H1 (cell line): ENCODE measurements at regions not wholly inside any gene's neighbourhood (a gene's known extent, or its start where the extent isn't known, plus 50 kb on each side); places are given as distances from the start of the nearest gene placed in this dataset.

Experiments used
- CTCF ChIA-PET: fragments of 300-600 bp; sonication (Branson Sonifier 250); formaldehyde crosslinking; loops from one replicate; lab custom pipeline; 2021; ENCODE audit not compliant: partially characterized antibody; lab: Charles Lee
- POLR2A ChIA-PET: fragments of 300-600 bp; sonication (Branson Sonifier 250); formaldehyde crosslinking; loops from one replicate; lab custom pipeline; 2021; ENCODE audit warnings: inconsistent platforms; ENCODE audit not compliant: partially characterized antibody; lab: Charles Lee
- DNase-seq, 2 experiments: peaks; one replicate each; pipeline versions ENCODE4 v3.0.0 to v3.0.0-alpha.2; 2010 to 2022; ENCODE audit warnings: low spot score in 2 of 2, low read depth in 1 of 2, mixed read lengths in 1 of 2
- FAIRE-seq: peaks from 2 replicates; lab custom pipeline; 2011; peaks lifted over from hg19 to GRCh38; lab: Jason Lieb, UNC
- H2AFZ ChIP-seq: 2 replicates; pipeline ENCODE4 v1.8.1; 2012; ENCODE audit warnings: low read length, inconsistent platforms
- H2AK5ac ChIP-seq: 2 replicates; pipeline ENCODE4 v1.6.1; 2013; ENCODE audit warnings: low read depth, low read length
- H2BK120ac ChIP-seq: replicated peaks from 2 replicates; pipeline ENCODE3; 2013; ENCODE audit warnings: low read depth, low read length, inconsistent platforms
- H2BK12ac ChIP-seq: 2 replicates; pipeline ENCODE4 v1.6.1; 2013; ENCODE audit warnings: low read depth, low read length
- H2BK15ac ChIP-seq: 2 replicates; pipeline ENCODE4 v1.6.1; 2013; ENCODE audit warnings: low read length
- H2BK20ac ChIP-seq: 2 replicates; pipeline ENCODE4 v1.6.1; 2013; ENCODE audit warnings: low read length
- H2BK5ac ChIP-seq: 2 replicates; pipeline ENCODE4 v1.6.1; 2013; ENCODE audit warnings: low read depth, low read length
- H3K14ac ChIP-seq: 2 replicates; pipeline ENCODE4 v1.6.1; 2013; ENCODE audit warnings: inconsistent platforms; ENCODE audit not compliant: insufficient read length
- H3K18ac ChIP-seq: 2 replicates; pipeline ENCODE4 v1.6.1; 2013; ENCODE audit warnings: low read length; ENCODE audit errors: extremely low read depth
- H3K23ac ChIP-seq: 2 replicates; pipeline ENCODE4 v1.6.1; 2013; ENCODE audit warnings: inconsistent platforms; ENCODE audit not compliant: insufficient read length
- H3K23me2 ChIP-seq: 2 replicates; pipeline ENCODE4 v1.6.1; 2013; ENCODE audit warnings: low read depth, low read length
- H3K27ac ChIP-seq: 2 replicates; pipeline ENCODE4 v1.6.1; 2011; ENCODE audit warnings: low read depth, low read length, inconsistent platforms
- H3K27me3 ChIP-seq, 4 experiments: replicated peaks in 1 of 4; 1 replicate in 1 of 4; 2 replicates in 3 of 4; pipeline versions ENCODE4 v1.6.1 to v1.8.1; 2011 to 2013; ENCODE audit warnings: low read length in 3 of 4, mild to moderate bottlenecking in 3 of 4, inconsistent platforms in 2 of 4, mixed read lengths in 2 of 4, moderate library complexity in 1 of 4; ENCODE audit not compliant: control insufficient read depth in 3 of 4, insufficient read depth in 3 of 4; ENCODE audit errors: extremely low read depth in 1 of 4
- H3K36me3 ChIP-seq, 4 experiments: 2 replicates each; pipeline versions ENCODE4 v1.6.1 to v1.8.1; 2011 to 2013; ENCODE audit warnings: mild to moderate bottlenecking in 4 of 4, low read length in 3 of 4, moderate library complexity in 2 of 4, control low read depth in 1 of 4, inconsistent platforms in 1 of 4; ENCODE audit not compliant: insufficient read depth in 4 of 4, control insufficient read depth in 2 of 4
- H3K4ac ChIP-seq: replicated peaks from 2 replicates; pipeline ENCODE3; 2013; ENCODE audit warnings: low read length, low read depth, mixed read lengths, inconsistent platforms; ENCODE audit not compliant: insufficient read length
- H3K4me1 ChIP-seq, 4 experiments: replicated peaks in 1 of 4; 1 replicate in 1 of 4; 2 replicates in 3 of 4; pipeline versions ENCODE4 v1.6.1 to v1.8.1; 2011 to 2013; ENCODE audit warnings: low read length in 3 of 4, inconsistent platforms in 2 of 4, mixed read lengths in 1 of 4; ENCODE audit not compliant: insufficient read depth in 4 of 4, control insufficient read depth in 3 of 4
- H3K4me2 ChIP-seq, 2 experiments: 2 replicates each; pipeline versions ENCODE4 v1.6.1 to v1.8.1; 2011 to 2013; ENCODE audit warnings: low read depth in 2 of 2, low read length in 2 of 2, control low read depth in 1 of 2, inconsistent platforms in 1 of 2, mild to moderate bottlenecking in 1 of 2; ENCODE audit not compliant: insufficient read depth in 1 of 2
- H3K4me3 ChIP-seq, 4 experiments: fragments of 200-600, 300-600 bp in 1 of 4; sonication (generic), shearing (Covaris generic), sonication (Bioruptor Twin) in 1 of 4; 2 replicates each; pipeline versions ENCODE4 v1.5.1 to v1.8.1; 2011 to 2016; ENCODE audit warnings: low read length in 4 of 4, low read depth in 3 of 4, control low read depth in 2 of 4, inconsistent platforms in 2 of 4, mild to moderate bottlenecking in 2 of 4, mixed read lengths in 1 of 4, moderate library complexity in 1 of 4; ENCODE audit not compliant: insufficient read depth in 2 of 4; ENCODE audit errors: extremely low read depth in 1 of 4
- H3K56ac ChIP-seq: replicated peaks from 2 replicates; pipeline ENCODE3; 2013; ENCODE audit warnings: low read depth, mild to moderate bottlenecking, mixed read lengths, low read length, inconsistent platforms; ENCODE audit not compliant: insufficient read length
- H3K79me1 ChIP-seq: 2 replicates; pipeline ENCODE4 v1.6.1; 2013; ENCODE audit warnings: low read depth, low read length, control low read depth
- H3K79me2 ChIP-seq, 2 experiments: 2 replicates each; pipeline versions ENCODE4 v1.6.1 to v1.8.1; 2012 to 2013; ENCODE audit warnings: low read length in 2 of 2, mild to moderate bottlenecking in 2 of 2, inconsistent platforms in 1 of 2; ENCODE audit not compliant: insufficient read depth in 2 of 2, control insufficient read depth in 1 of 2
- H3K9ac ChIP-seq, 4 experiments: replicated peaks in 1 of 4; 1 replicate in 1 of 4; 2 replicates in 3 of 4; pipeline versions ENCODE4 v1.6.1 to v1.8.1; 2011 to 2013; ENCODE audit warnings: low read depth in 3 of 4, low read length in 3 of 4, control low read depth in 2 of 4, mild to moderate bottlenecking in 2 of 4, moderate library complexity in 2 of 4, inconsistent platforms in 1 of 4; ENCODE audit errors: extremely low read depth in 1 of 4
- H3K9me3 ChIP-seq, 2 experiments: 2 replicates each; pipeline versions ENCODE4 v1.6.1 to v1.8.1; 2012 to 2013; ENCODE audit warnings: mild to moderate bottlenecking in 2 of 2, moderate library complexity in 2 of 2, control low read depth in 1 of 2, inconsistent platforms in 1 of 2, low read depth in 1 of 2, low read length in 1 of 2, mixed read lengths in 1 of 2; ENCODE audit not compliant: insufficient read depth in 2 of 2
- H4K20me1 ChIP-seq, 2 experiments: replicated peaks in 1 of 2; 2 replicates each; pipeline versions ENCODE3 to v1.8.1; 2011 to 2013; ENCODE audit warnings: inconsistent platforms in 2 of 2, low read length in 2 of 2, mild to moderate bottlenecking in 1 of 2; ENCODE audit not compliant: insufficient read depth in 2 of 2, control insufficient read depth in 1 of 2
- H4K5ac ChIP-seq: 2 replicates; pipeline ENCODE4 v1.6.1; 2013; ENCODE audit warnings: low read length, low read depth, mixed read lengths, inconsistent platforms; ENCODE audit not compliant: insufficient read length
- H4K8ac ChIP-seq: 2 replicates; pipeline ENCODE4 v1.8.0; 2013; ENCODE audit warnings: mild to moderate bottlenecking, moderate library complexity, low read length, inconsistent platforms; ENCODE audit not compliant: insufficient read depth; ENCODE audit errors: extremely low read depth
- H4K91ac ChIP-seq: replicated peaks from 2 replicates; pipeline ENCODE3; 2013; ENCODE audit warnings: low read length, mixed read lengths, inconsistent platforms; ENCODE audit not compliant: insufficient read length
- CREB1 ChIP-seq: IDR thresholded peaks from 2 replicates; pipeline ENCODE4 v1.6.1; 2012; ENCODE audit warnings: inconsistent platforms
- POU5F1 ChIP-seq: IDR thresholded peaks from 2 replicates; pipeline ENCODE4 v1.6.1; 2011; ENCODE audit warnings: low read depth, mild to moderate bottlenecking, low read length, moderate library complexity
- RBBP5 ChIP-seq: IDR thresholded peaks from 2 replicates; pipeline ENCODE4 v1.7.1; 2012; ENCODE audit warnings: low read depth, mild to moderate bottlenecking, inconsistent platforms, low read length, moderate library complexity, borderline replicate concordance
- SAP30 ChIP-seq: fragments of 300-600 bp; sonication (generic); IDR thresholded peaks from 2 replicates; pipeline ENCODE4 v1.7.1; 2012; ENCODE audit warnings: low read length, moderate library complexity, mild to moderate bottlenecking, inconsistent platforms; ENCODE audit not compliant: insufficient read depth, insufficient replicate concordance
- SP2 ChIP-seq: IDR thresholded peaks from 2 replicates; pipeline ENCODE4 v1.6.1; 2012; ENCODE audit warnings: mild to moderate bottlenecking, low read length, inconsistent platforms
- SRF ChIP-seq: IDR thresholded peaks from 2 replicates; pipeline ENCODE4 v1.6.1; 2011; ENCODE audit warnings: mild to moderate bottlenecking, low read depth, low read length, moderate library complexity
- WGBS, 2 experiments: shearing (Covaris generic) in 1 of 2; methylation state at CpG; one replicate each; pipeline versions ENCODE4 v1.1.6 to v1.1.7; 2013 to 2015; ENCODE audit warnings: low lambda C conversion rate in 2 of 2, mixed read lengths in 2 of 2, inconsistent platforms in 1 of 2, low coverage in 1 of 2, missing lambda C conversion rate in 1 of 2; ENCODE audit not compliant: insufficient replicate concordance in 2 of 2, insufficient coverage in 1 of 2, insufficient read length in 1 of 2; ENCODE audit errors: extremely low coverage in 1 of 2, missing lambda C conversion rate in 1 of 2; 5-methylcytosine and 5-hydroxymethylcytosine counted together
- TF ChIP-seq, protein P1 (sequence below): IDR thresholded peaks from 2 replicates; pipeline ENCODE4 v1.6.1; 2012; ENCODE audit warnings: inconsistent platforms

DNA sequence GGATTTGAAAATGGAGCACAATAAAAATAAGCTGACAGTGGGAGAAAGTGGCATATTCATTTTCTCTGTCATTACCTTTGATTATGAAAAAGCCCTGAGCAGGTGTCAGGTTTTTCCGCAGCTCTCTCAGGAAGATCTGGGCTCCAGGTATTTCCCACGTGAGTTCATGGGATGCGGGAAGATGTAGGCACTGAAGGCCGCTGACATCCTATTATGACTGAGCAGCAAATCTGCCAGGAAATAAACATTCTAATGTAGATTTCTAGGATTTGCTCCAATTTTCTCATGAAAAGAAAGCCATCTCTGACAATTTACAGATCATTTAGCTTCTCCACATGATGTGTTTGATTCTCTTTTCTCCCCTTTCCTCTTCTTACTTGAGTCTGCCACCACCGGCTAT lies 160.7 kb downstream of the KIT start:
- H2BK5ac ChIP-seq, result no peak overlapping the region
- H4K8ac ChIP-seq, result no peak overlapping the region
- peaks cover 2 to 6% (median 3%) of the 10 kb centered on the region in 4 experiments; a peak in 4 of 7 replicates for H3K4me1 ChIP-seq
- H3K27ac ChIP-seq, result no peak overlapping the region
- H3K36me3 ChIP-seq, result no peaks in the 10 kb centered on the region
- no peaks in the 10 kb centered on the region for H3K23me2 ChIP-seq
- ChIA-PET CTCF (interaction anchor here (0.6 to 1.5 kb wide), 3 partner anchors 56 to 152 kb away, joined by 3 to 4 read pairs (median 3); no protein-coding TSS in a partner anchor), POLR2A (no interaction called here)
- H4K91ac ChIP-seq, result no peak overlapping the region
- H3K79me1 ChIP-seq, result no peaks in the 10 kb centered on the region
- H2AK5ac ChIP-seq, result no peak overlapping the region
- H3K79me2 ChIP-seq, result no peaks in the 10 kb centered on the region
- no peak overlapping the region for H2BK120ac ChIP-seq
- H2BK15ac ChIP-seq, result no peak overlapping the region
- no peak overlapping the region for H3K18ac ChIP-seq
- H3K4ac ChIP-seq, result no peak overlapping the region
- no peaks in the 10 kb centered on the region for H4K20me1 ChIP-seq
- TF ChIP-seq, protein P1, sequence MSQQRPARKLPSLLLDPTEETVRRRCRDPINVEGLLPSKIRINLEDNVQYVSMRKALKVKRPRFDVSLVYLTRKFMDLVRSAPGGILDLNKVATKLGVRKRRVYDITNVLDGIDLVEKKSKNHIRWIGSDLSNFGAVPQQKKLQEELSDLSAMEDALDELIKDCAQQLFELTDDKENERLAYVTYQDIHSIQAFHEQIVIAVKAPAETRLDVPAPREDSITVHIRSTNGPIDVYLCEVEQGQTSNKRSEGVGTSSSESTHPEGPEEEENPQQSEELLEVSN, result no peak
- TF ChIP-seq SP2 (no peak), SAP30 (no peak), CREB1 (no peak), RBBP5 (no peak), SRF (no peak), POU5F1 (no peak)
- no peak overlapping the region for H2AFZ ChIP-seq
- H4K5ac ChIP-seq, result no peak overlapping the region
- H3K9me3 ChIP-seq, result peaks cover 0 to 2% of the 10 kb centered on the region in 2 experiments; a peak in 1 of 4 replicates
- H3K27me3 ChIP-seq, result no peaks in the 10 kb centered on the region
- no peak overlapping the region for H3K23ac ChIP-seq
- no peak overlapping the region for H3K4me2 ChIP-seq
- no peak overlapping the region for H2BK12ac ChIP-seq
- H2BK20ac ChIP-seq, result no peak overlapping the region
- no peak overlapping the region for H3K56ac ChIP-seq
- H3K4me3 ChIP-seq, result no peak overlapping the region
- H3K9ac ChIP-seq, result no peak overlapping the region
- DNase-seq, result no peak
- H3K14ac ChIP-seq, result no peak overlapping the region
- FAIRE-seq, result no peak
- WGBS, 2 experiments, result 92% methylated on average over 5 of the region's 5 CpGs; no CpG with 5 or more reads in 1 of the 2 experiments
